OCI-LY7 (cell line): ENCODE measurements at regions not wholly inside any gene's neighbourhood (a gene's known extent, or its start where the extent isn't known, plus 50 kb on each side); places are given as distances from the start of the nearest gene placed in this dataset.

Experiments
- CTCF ChIP-seq: fragments of 200-600 bp; sonication (generic); conservative IDR thresholded peaks from 2 replicates; pipeline ENCODE4 v1.5.1; 2014; ENCODE audit warnings: mild to moderate bottlenecking, antibody characterized with exemption, low read length, moderate library complexity, mixed read lengths
- EZH2phosphoT487 ChIP-seq: fragments of 200-600 bp; sonication (generic); IDR thresholded peaks from 2 replicates; pipeline ENCODE4 v1.6.1; 2018; ENCODE audit warnings: low read depth, borderline replicate concordance, mild to moderate bottlenecking, mixed run types, antibody characterized with exemption, low read length, moderate library complexity, mixed read lengths

DNA sequence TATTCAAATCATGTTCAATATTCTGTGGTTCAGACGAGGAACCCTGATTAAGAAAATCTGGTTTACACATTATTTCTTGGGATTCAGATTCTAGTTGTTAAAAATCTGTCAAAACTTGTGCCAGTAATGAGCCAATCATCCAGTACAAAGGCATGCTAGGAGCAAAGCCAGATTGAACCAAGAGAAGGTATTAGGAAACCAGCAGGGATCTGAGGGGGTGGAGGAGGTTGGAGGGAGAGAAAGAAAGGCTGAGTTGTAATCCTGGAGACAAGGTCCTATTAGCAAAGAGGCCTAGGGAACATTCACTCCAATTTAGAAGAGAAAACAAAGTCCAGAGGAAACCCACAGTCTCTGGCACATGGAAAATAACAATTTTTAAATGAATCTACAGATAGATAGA is 352.9 kb downstream of the LTN1 start:
- TF ChIP-seq CTCF (no peak), EZH2phosphoT487 (no peak)
